ENCODE measurements at regions not wholly inside any gene's neighbourhood (a gene's known extent, or its start where the extent isn't known, plus 50 kb on each side); places are given as distances from the start of the nearest gene placed in this dataset.
"Not testable (repeated sequence)": the region's sequence is repeated elsewhere in the genome, so short reads cannot be mapped to it uniquely, and the experiment has no call there.

- no peak for DNase-seq
Observed at GRCh38 chr5:74457876-74458275, 182.7 kb downstream of the ENC1 start.

GRCh38 chr5:74454263-74455030, 186.1 kb downstream of the ENC1 start:
- DNase-seq, result no peak

- no peak for DNase-seq
Observed at GRCh38 chr5:74452856-74453255, 187.7 kb downstream of the ENC1 start.

GRCh38 chr5:74450095-74450494, 190.4 kb downstream of the ENC1 start:
- no peak for DNase-seq

- DNase-seq, result no peak
Observed at GRCh38 chr5:74446725-74447241, 193.7 kb downstream of the ENC1 start.

GRCh38 chr5:74442466-74442865, 198.1 kb downstream of the ENC1 start:
- DNase-seq, result no peak

GRCh38 chr5:74441616-74442015, 198.9 kb downstream of the ENC1 start:
- DNase-seq, result no peak

GRCh38 chr5:74440341-74440740, 200.2 kb downstream of the ENC1 start:
- no peak for DNase-seq

GRCh38 chr5:74437870-74438269, 202.7 kb downstream of the ENC1 start:
- DNase-seq, result not testable (repeated sequence)

GRCh38 chr5:74433896-74434829, 206.4 kb downstream of the ENC1 start:
- no peak for DNase-seq

GRCh38 chr5:74433255-74433895, 207.2 kb downstream of the ENC1 start:
- no peak for DNase-seq

GRCh38 chr5:74432721-74433120, 207.8 kb downstream of the ENC1 start:
- no peak for DNase-seq

- DNase-seq, result no peak
Observed at GRCh38 chr5:74432216-74432615, 208.3 kb downstream of the ENC1 start.

GRCh38 chr5:74431290-74431669, 209.2 kb downstream of the ENC1 start:
- no peak for DNase-seq

- no peak for DNase-seq
Observed at GRCh38 chr5:74430631-74431289, 209.8 kb downstream of the ENC1 start.

- DNase-seq, result no peak
Observed at GRCh38 chr5:74429495-74429894, 211.0 kb downstream of the ENC1 start.

- no peak for DNase-seq
Observed at GRCh38 chr5:74428876-74429275, 211.7 kb downstream of the ENC1 start.

GRCh38 chr5:74428275-74428674, 212.3 kb downstream of the ENC1 start:
- no peak for DNase-seq

GRCh38 chr5:74426506-74426905, 214.0 kb downstream of the ENC1 start:
- DNase-seq, result no peak

GRCh38 chr5:74424162-74424868, 216.2 kb downstream of the ENC1 start:
- DNase-seq, result no peak

- DNase-seq, result no peak
Observed at GRCh38 chr5:74423383-74423782, 217.1 kb downstream of the ENC1 start.

- DNase-seq, result no peak
Observed at GRCh38 chr5:74422671-74423070, 217.9 kb downstream of the ENC1 start.

Data from activated CD8-positive, alpha-beta memory T cell treated with anti-CD3 and anti-CD28 coated beads for 24 hours (primary cell).